ENCODE measurements at regions not wholly inside any gene's neighbourhood (a gene's known extent, or its start where the extent isn't known, plus 50 kb on each side); places are given as distances from the start of the nearest gene placed in this dataset.

GRCh38 chr11:19551457-19551856 lies 161.2 kb upstream of the NAV2 start:
- TF ChIP-seq CTCF (IDR thresholded peaks at IDR 0.05) = no peak

GRCh38 chr11:19547044-19547443 lies 165.6 kb upstream of the NAV2 start:
- no peak for TF ChIP-seq CTCF (IDR thresholded peaks at IDR 0.05)

- TF ChIP-seq CTCF (IDR thresholded peaks at IDR 0.05) = no peak
These were observed 166.3 kb upstream of the NAV2 start for GRCh38 chr11:19546325-19546724.

- TF ChIP-seq CTCF (IDR thresholded peaks at IDR 0.05) = no peak
These were observed 171.1 kb upstream of the NAV2 start for GRCh38 chr11:19541521-19542049.

- no peak for TF ChIP-seq CTCF (IDR thresholded peaks at IDR 0.05)
These were observed 172.8 kb upstream of the NAV2 start for GRCh38 chr11:19539861-19540260.

- no peak for TF ChIP-seq CTCF (IDR thresholded peaks at IDR 0.05)
These were observed 174.7 kb upstream of the NAV2 start for GRCh38 chr11:19537803-19538453.

GRCh38 chr11:19536131-19536530 lies 176.5 kb upstream of the NAV2 start:
- TF ChIP-seq CTCF (IDR thresholded peaks at IDR 0.05) = no peak

GRCh38 chr11:19530505-19530904 lies 182.1 kb upstream of the NAV2 start:
- TF ChIP-seq CTCF (IDR thresholded peaks at IDR 0.05) = no peak

Measured in LNCAP (cell line).